ENCODE measurements at regions not wholly inside any gene's neighbourhood (a gene's known extent, or its start where the extent isn't known, plus 50 kb on each side); places are given as distances from the start of the nearest gene placed in this dataset.

DNA sequence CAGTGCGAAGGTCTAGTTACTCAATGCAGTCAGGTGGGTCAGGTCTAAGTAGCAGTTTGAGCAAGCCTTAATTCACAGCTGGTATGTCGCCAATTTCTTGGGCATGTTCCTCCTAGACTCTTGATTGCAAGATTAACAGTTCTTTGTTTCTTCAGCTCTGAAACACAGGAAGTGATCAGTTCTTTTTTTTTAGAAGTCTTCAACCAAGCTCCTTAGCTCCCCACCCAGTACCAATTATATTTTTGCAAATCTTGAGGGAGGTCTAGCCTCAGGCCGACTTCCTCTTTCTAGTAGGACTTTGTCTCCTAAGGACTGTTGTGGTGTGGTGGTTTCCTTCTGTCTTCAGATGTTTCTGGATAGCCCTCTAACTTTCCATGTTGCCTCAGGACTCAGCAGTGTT lies 2054.2 kb downstream of the MAT2B start:
- Histone ChIP-seq H3K9ac (ENCODE audit: low read depth in 1 of 2, low read length in 2 of 2) (no peak overlapping the region), H3K27ac (ENCODE audit: low read depth in 1 of 2, low read length in 2 of 2) (no peak overlapping the region), H3K36me3 (ENCODE audit: control insufficient read depth in 4 of 4, insufficient read depth in 3 of 4, low read depth in 1 of 4, low read length in 3 of 4) (no peaks in the 10 kb centered on the region), H3K9me3 (ENCODE audit: control insufficient read depth in 4 of 4, low read length in 3 of 4) (no peaks in the 10 kb centered on the region), H3K27me3 (ENCODE audit: control insufficient read depth in 4 of 4, insufficient read depth in 4 of 4, low read length in 3 of 4) (no peaks in the 10 kb centered on the region), H3K4me1 (ENCODE audit: control insufficient read depth in 4 of 4, insufficient read depth in 4 of 4, low read length in 3 of 4) (no peaks in the 10 kb centered on the region), H3K4me3 (ENCODE audit: low read depth in 1 of 3, low read length in 3 of 3) (no peak overlapping the region)
- WGBS = 69% methylated on average over 3 of the region's 3 CpGs
- TF ChIP-seq HNF4G (IDR thresholded peaks at IDR 0.05) = no peak
- TF ChIP-seq FOXA1 (IDR thresholded peaks at IDR 0.05) = no peak
- TF ChIP-seq RAD21 (IDR thresholded peaks at IDR 0.05) = no peak
- no peak for TF ChIP-seq SP1 (IDR thresholded peaks at IDR 0.05)
- TF ChIP-seq, protein P1, sequence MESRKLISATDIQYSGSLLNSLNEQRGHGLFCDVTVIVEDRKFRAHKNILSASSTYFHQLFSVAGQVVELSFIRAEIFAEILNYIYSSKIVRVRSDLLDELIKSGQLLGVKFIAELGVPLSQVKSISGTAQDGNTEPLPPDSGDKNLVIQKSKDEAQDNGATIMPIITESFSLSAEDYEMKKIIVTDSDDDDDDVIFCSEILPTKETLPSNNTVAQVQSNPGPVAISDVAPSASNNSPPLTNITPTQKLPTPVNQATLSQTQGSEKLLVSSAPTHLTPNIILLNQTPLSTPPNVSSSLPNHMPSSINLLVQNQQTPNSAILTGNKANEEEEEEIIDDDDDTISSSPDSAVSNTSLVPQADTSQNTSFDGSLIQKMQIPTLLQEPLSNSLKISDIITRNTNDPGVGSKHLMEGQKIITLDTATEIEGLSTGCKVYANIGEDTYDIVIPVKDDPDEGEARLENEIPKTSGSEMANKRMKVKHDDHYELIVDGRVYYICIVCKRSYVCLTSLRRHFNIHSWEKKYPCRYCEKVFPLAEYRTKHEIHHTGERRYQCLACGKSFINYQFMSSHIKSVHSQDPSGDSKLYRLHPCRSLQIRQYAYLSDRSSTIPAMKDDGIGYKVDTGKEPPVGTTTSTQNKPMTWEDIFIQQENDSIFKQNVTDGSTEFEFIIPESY (IDR thresholded peaks at IDR 0.05) = no peak
- TF ChIP-seq YY1 (IDR thresholded peaks at IDR 0.05) = no peak
- DNase-seq (ENCODE audit: low spot score) = no peak

DNA sequence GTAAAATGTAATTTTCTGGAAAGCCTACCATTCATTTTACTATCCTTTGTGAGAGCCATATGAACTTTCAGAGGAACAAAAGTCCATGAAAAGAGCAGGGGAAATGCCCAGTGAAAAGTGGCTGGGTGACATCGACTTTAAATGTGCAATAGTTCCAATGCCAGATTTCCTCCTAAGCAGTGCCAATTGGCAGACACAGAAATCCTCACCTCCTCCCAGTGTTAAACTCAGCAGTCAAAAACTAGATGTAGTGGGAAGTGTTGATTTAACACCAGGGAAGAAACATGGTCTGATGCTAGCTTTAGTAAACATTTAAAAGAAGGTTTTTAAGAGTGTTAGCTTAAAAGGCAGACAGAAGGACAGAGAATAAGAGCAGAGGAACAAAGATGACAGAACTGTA lies 2055.2 kb downstream of the MAT2B start:
- Histone ChIP-seq H3K36me3 (ENCODE audit: control insufficient read depth in 4 of 4, insufficient read depth in 3 of 4, low read depth in 1 of 4, low read length in 3 of 4) (no peaks in the 10 kb centered on the region), H3K9ac (ENCODE audit: low read depth in 1 of 2, low read length in 2 of 2) (no peak overlapping the region), H3K4me1 (ENCODE audit: control insufficient read depth in 4 of 4, insufficient read depth in 4 of 4, low read length in 3 of 4) (no peaks in the 10 kb centered on the region), H3K4me3 (ENCODE audit: low read depth in 1 of 3, low read length in 3 of 3) (no peak overlapping the region), H3K27me3 (ENCODE audit: control insufficient read depth in 4 of 4, insufficient read depth in 4 of 4, low read length in 3 of 4) (no peaks in the 10 kb centered on the region), H3K9me3 (ENCODE audit: control insufficient read depth in 4 of 4, low read length in 3 of 4) (no peaks in the 10 kb centered on the region), H3K27ac (ENCODE audit: low read depth in 1 of 2, low read length in 2 of 2) (no peak overlapping the region)
- TF ChIP-seq, protein P2, sequence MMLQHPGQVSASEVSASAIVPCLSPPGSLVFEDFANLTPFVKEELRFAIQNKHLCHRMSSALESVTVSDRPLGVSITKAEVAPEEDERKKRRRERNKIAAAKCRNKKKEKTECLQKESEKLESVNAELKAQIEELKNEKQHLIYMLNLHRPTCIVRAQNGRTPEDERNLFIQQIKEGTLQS (IDR thresholded peaks at IDR 0.05) = no peak
- TF ChIP-seq, protein P3, sequence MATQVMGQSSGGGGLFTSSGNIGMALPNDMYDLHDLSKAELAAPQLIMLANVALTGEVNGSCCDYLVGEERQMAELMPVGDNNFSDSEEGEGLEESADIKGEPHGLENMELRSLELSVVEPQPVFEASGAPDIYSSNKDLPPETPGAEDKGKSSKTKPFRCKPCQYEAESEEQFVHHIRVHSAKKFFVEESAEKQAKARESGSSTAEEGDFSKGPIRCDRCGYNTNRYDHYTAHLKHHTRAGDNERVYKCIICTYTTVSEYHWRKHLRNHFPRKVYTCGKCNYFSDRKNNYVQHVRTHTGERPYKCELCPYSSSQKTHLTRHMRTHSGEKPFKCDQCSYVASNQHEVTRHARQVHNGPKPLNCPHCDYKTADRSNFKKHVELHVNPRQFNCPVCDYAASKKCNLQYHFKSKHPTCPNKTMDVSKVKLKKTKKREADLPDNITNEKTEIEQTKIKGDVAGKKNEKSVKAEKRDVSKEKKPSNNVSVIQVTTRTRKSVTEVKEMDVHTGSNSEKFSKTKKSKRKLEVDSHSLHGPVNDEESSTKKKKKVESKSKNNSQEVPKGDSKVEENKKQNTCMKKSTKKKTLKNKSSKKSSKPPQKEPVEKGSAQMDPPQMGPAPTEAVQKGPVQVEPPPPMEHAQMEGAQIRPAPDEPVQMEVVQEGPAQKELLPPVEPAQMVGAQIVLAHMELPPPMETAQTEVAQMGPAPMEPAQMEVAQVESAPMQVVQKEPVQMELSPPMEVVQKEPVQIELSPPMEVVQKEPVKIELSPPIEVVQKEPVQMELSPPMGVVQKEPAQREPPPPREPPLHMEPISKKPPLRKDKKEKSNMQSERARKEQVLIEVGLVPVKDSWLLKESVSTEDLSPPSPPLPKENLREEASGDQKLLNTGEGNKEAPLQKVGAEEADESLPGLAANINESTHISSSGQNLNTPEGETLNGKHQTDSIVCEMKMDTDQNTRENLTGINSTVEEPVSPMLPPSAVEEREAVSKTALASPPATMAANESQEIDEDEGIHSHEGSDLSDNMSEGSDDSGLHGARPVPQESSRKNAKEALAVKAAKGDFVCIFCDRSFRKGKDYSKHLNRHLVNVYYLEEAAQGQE (IDR thresholded peaks at IDR 0.05) = no peak
- TF ChIP-seq, protein P1 (IDR thresholded peaks at IDR 0.05) = no peak
- no peak for TF ChIP-seq JUND (IDR thresholded peaks at IDR 0.05)
- DNase-seq (ENCODE audit: low spot score) = no peak
- WGBS = 71% methylated on average over 1 of the region's 1 CpG

DNA sequence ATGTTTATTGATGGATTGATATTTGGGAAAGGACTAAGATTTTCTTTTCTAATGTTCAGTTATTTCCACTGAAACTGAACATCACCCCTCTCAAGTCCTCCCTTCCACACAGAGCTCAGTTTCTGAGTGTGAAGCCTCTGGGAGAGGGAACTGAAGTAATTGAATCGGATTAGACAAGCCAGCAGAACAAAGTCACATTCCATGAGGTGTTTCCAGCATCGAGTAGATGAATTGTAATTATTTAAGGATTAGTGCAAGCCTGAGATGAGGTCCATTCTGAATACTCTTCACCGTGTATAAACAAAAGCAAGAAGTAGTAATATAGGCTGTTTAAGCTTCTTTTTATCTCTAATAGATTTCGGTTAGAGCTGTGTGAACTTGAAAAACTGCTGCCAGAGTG lies 2060.5 kb downstream of the MAT2B start:
- H3K27ac ChIP-seq (ENCODE audit: low read depth in 1 of 2, low read length in 2 of 2) = no peak overlapping the region

More for the DNA sequence above, 2060.5 kb downstream of the MAT2B start:
- no peaks in the 10 kb centered on the region for H3K27me3 ChIP-seq (ENCODE audit: control insufficient read depth in 4 of 4, insufficient read depth in 4 of 4, low read length in 3 of 4)
- H3K4me1 ChIP-seq (ENCODE audit: control insufficient read depth in 4 of 4, insufficient read depth in 4 of 4, low read length in 3 of 4) = no peaks in the 10 kb centered on the region
- no peaks in the 10 kb centered on the region for H3K9me3 ChIP-seq (ENCODE audit: control insufficient read depth in 4 of 4, low read length in 3 of 4)
- H3K4me3 ChIP-seq (ENCODE audit: low read depth in 1 of 3, low read length in 3 of 3) = no peak overlapping the region
- no peak overlapping the region for H3K9ac ChIP-seq (ENCODE audit: low read depth in 1 of 2, low read length in 2 of 2)
- no peaks in the 10 kb centered on the region for H3K36me3 ChIP-seq (ENCODE audit: control insufficient read depth in 4 of 4, insufficient read depth in 3 of 4, low read depth in 1 of 4, low read length in 3 of 4)
- 56% methylated on average over 4 of the region's 4 CpGs for WGBS
- TF ChIP-seq HNF4G (IDR thresholded peaks at IDR 0.05) (no peak), NR2F2 (IDR thresholded peaks at IDR 0.05) (no peak), SP1 (IDR thresholded peaks at IDR 0.05) (no peak), HNF4A (conservative IDR thresholded peaks at IDR 0.05) (no peak), YY1 (IDR thresholded peaks at IDR 0.05) (no peak), FOXA1 (IDR thresholded peaks at IDR 0.05) (no peak), TAF1 (conservative IDR thresholded peaks at IDR 0.05) (no peak)
- TF ChIP-seq, protein P4, sequence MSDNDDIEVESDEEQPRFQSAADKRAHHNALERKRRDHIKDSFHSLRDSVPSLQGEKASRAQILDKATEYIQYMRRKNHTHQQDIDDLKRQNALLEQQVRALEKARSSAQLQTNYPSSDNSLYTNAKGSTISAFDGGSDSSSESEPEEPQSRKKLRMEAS (IDR thresholded peaks at IDR 0.05) = no peak
- TF ChIP-seq, protein P1 (IDR thresholded peaks at IDR 0.05) = no peak
- TF ChIP-seq, protein P5, sequence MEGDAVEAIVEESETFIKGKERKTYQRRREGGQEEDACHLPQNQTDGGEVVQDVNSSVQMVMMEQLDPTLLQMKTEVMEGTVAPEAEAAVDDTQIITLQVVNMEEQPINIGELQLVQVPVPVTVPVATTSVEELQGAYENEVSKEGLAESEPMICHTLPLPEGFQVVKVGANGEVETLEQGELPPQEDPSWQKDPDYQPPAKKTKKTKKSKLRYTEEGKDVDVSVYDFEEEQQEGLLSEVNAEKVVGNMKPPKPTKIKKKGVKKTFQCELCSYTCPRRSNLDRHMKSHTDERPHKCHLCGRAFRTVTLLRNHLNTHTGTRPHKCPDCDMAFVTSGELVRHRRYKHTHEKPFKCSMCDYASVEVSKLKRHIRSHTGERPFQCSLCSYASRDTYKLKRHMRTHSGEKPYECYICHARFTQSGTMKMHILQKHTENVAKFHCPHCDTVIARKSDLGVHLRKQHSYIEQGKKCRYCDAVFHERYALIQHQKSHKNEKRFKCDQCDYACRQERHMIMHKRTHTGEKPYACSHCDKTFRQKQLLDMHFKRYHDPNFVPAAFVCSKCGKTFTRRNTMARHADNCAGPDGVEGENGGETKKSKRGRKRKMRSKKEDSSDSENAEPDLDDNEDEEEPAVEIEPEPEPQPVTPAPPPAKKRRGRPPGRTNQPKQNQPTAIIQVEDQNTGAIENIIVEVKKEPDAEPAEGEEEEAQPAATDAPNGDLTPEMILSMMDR (IDR thresholded peaks at IDR 0.05; ENCODE audit: low read depth, low read length, missing input control) = no peak
- no peak for DNase-seq (ENCODE audit: low spot score)

Measured in liver (tissue), 8 donors.